ENCODE measurements at regions not wholly inside any gene's neighbourhood (a gene's known extent, or its start where the extent isn't known, plus 50 kb on each side); places are given as distances from the start of the nearest gene placed in this dataset.

DNA sequence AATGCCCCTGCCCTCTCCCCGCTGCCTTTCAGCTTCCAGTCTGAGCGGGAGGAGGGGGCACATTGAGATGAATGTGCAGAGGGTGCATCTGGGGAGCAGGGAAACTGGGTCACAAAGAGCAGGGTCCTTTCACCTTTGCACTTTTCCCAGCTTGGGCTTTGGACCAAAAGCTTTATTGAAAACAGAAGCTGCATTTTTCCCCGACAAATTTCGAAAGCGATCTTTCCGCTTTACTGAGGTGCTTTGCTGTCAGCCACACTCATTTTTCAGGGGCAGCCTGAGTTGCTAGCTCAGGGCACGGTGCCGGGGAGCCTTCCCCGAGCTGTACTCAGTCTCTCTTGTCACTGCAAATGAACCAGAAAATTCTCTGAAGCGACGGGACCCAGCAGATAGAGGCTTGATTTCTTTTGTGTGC, 283.7 kb upstream of the SOX4 start:
- WGBS = 74% methylated on average over 11 of the region's 11 CpGs
- H3K27ac ChIP-seq = no peak overlapping the region
- TF ChIP-seq, protein P1, sequence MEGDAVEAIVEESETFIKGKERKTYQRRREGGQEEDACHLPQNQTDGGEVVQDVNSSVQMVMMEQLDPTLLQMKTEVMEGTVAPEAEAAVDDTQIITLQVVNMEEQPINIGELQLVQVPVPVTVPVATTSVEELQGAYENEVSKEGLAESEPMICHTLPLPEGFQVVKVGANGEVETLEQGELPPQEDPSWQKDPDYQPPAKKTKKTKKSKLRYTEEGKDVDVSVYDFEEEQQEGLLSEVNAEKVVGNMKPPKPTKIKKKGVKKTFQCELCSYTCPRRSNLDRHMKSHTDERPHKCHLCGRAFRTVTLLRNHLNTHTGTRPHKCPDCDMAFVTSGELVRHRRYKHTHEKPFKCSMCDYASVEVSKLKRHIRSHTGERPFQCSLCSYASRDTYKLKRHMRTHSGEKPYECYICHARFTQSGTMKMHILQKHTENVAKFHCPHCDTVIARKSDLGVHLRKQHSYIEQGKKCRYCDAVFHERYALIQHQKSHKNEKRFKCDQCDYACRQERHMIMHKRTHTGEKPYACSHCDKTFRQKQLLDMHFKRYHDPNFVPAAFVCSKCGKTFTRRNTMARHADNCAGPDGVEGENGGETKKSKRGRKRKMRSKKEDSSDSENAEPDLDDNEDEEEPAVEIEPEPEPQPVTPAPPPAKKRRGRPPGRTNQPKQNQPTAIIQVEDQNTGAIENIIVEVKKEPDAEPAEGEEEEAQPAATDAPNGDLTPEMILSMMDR (IDR thresholded peaks at IDR 0.05) = no peak
- no peaks in the 10 kb centered on the region for H3K36me3 ChIP-seq
- DNase-seq (ENCODE audit: low spot score) = no peak
- H3K9me3 ChIP-seq = no peaks in the 10 kb centered on the region
- no peaks in the 10 kb centered on the region for H3K4me1 ChIP-seq (replicated peaks)
- no peaks in the 10 kb centered on the region for H3K27me3 ChIP-seq (replicated peaks; ENCODE audit: insufficient read depth)
- H3K4me3 ChIP-seq = no peak overlapping the region
- intact Hi-C loops (cut with DNase I) = no loop called here

DNA sequence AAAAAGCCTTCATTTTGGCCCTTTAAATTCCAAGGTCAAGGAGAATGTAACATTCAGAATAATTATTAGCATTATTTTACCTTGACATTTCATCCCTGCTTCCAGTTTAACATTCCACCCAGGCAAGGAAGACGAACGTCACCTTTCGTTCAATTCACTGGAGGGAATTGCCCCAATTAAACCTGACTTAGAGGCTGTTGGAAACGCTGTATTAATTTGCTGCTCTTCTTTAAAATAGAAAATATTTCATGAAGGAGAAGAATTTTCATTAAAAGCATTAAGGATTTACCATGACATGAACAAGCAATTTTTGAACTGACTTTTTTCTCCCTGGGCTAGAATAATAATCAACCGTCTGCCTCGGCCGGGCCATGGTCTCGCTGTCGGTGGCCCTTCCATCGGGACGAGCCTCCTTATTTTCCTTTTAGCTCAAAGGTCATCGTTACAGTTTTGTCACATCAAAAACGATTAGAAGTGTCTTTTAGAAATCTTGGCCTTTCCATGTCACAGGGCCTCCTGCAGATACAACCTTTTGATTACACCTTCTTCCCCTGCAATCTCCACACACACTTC, 282.9 kb upstream of the SOX4 start:
- H3K27ac ChIP-seq = no peak overlapping the region
- no peaks in the 10 kb centered on the region for H3K4me1 ChIP-seq (replicated peaks)
- H3K27me3 ChIP-seq (replicated peaks; ENCODE audit: insufficient read depth) = no peaks in the 10 kb centered on the region
- H3K36me3 ChIP-seq = no peaks in the 10 kb centered on the region
- TF ChIP-seq, protein P1 (IDR thresholded peaks at IDR 0.05) = no peak
- no peak for DNase-seq (ENCODE audit: low spot score)
- H3K4me3 ChIP-seq = no peak overlapping the region
- intact Hi-C loops (cut with DNase I) = no loop called here
- WGBS = 88% methylated on average over 13 of the region's 13 CpGs
- no peaks in the 10 kb centered on the region for H3K9me3 ChIP-seq

DNA sequence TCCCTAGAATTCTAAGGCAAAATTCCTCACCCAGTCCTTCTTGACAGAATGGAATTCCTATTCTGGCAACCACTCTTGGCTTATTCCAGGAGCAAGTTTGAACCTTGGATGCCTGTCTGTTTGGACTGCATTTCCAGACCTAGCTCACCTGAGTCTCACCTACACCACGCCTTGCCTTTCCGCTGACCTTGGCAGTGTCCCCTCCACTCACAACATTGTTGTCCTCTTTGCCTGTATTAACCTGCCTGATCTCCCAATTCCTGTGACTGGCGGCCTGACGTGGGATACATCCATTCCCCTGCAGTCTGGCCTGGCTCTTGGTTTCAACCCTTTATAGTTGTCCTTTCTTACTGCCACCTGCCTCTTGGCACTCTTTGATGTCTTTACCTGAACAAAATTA, 281.4 kb upstream of the SOX4 start:
- TF ChIP-seq, protein P1 (IDR thresholded peaks at IDR 0.05) = no peak
- TF ChIP-seq POLR2AphosphoS5 (IDR thresholded peaks at IDR 0.05) (no peak), POLR2A (IDR thresholded peaks at IDR 0.05) (no peak)
- no peak overlapping the region for H3K27ac ChIP-seq
- H3K9me3 ChIP-seq = no peaks in the 10 kb centered on the region
- H3K36me3 ChIP-seq = no peaks in the 10 kb centered on the region
- WGBS = 53% methylated on average over 4 of the region's 4 CpGs
- no peak overlapping the region for H3K4me3 ChIP-seq
- no peak for DNase-seq (ENCODE audit: low spot score)
- H3K27me3 ChIP-seq (replicated peaks; ENCODE audit: insufficient read depth) = no peaks in the 10 kb centered on the region
- intact Hi-C loops (cut with DNase I) = no loop called here
- H3K4me1 ChIP-seq (replicated peaks) = no peaks in the 10 kb centered on the region

DNA sequence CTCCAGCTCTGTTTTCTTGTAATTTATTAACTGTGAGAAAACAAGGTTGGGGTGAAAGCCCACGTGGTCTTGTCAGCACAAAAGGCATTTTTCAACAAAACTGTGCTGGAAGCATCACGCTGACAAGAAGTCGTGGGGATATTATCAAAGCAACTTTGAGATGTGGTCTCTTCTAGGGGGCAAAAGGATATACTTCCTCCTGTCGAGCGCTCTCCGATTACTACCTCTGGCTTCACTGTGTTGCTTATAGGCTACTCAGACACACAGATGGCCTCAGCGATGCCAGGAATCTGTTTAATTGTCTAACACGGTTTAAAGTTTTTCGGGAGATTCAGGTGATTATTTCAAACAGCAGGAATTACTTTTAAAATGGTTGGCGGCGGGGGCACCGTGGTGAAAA, 275.9 kb upstream of the SOX4 start:
- intact Hi-C loops (cut with DNase I) = no loop called here
- Histone ChIP-seq H3K36me3 (no peaks in the 10 kb centered on the region), H3K27me3 (replicated peaks; ENCODE audit: insufficient read depth) (no peaks in the 10 kb centered on the region), H3K27ac (no peak overlapping the region), H3K4me3 (no peak overlapping the region), H3K4me1 (replicated peaks) (no peaks in the 10 kb centered on the region), H3K9me3 (no peaks in the 10 kb centered on the region)
- no peak for TF ChIP-seq POLR2AphosphoS5 (IDR thresholded peaks at IDR 0.05)
- TF ChIP-seq POLR2A (IDR thresholded peaks at IDR 0.05) = no peak
- TF ChIP-seq, protein P1 (IDR thresholded peaks at IDR 0.05) = no peak
- 27% methylated on average over 12 of the region's 12 CpGs for WGBS
- no peak for DNase-seq (ENCODE audit: low spot score)

DNA sequence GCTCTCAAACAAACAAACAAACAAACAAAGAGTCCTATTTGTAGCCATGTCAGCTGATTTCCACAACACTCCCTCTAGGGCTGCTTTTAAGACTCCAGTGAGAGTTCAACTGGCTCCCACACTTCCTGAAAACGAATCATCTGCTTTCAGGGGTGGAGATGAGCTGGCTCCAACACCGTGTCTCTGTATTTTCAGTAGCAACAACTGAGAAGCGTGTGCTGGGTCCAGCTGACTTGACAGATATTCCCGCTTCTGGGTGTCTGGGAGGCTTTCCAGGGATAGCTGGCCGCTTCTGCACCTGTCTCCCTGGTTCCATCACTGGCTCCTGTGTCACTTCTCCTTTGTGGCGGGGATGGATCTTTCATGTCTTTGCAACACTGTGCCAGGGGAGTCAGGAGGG, 272.5 kb upstream of the SOX4 start:
- TF ChIP-seq, protein P1 (IDR thresholded peaks at IDR 0.05) = no peak
- TF ChIP-seq POLR2A (IDR thresholded peaks at IDR 0.05) (no peak), POLR2AphosphoS5 (IDR thresholded peaks at IDR 0.05) (no peak)
- H3K36me3 ChIP-seq = no peaks in the 10 kb centered on the region
- WGBS = 73% methylated on average over 6 of the region's 6 CpGs
- intact Hi-C loops (cut with DNase I) = no loop called here
- H3K9me3 ChIP-seq = no peaks in the 10 kb centered on the region
- no peak for DNase-seq (ENCODE audit: low spot score)
- H3K4me1 ChIP-seq (replicated peaks) = no peaks in the 10 kb centered on the region
- H3K27me3 ChIP-seq (replicated peaks; ENCODE audit: insufficient read depth) = no peaks in the 10 kb centered on the region
- H3K27ac ChIP-seq = no peak overlapping the region
- H3K4me3 ChIP-seq = no peak overlapping the region
